ENCODE measurements at regions not wholly inside any gene's neighbourhood (a gene's known extent, or its start where the extent isn't known, plus 50 kb on each side); places are given as distances from the start of the nearest gene placed in this dataset.

- no peak for DNase-seq (ENCODE audit: low read depth)
Observed at GRCh38 chr15:39347453-39347852, 233.4 kb upstream of the THBS1 start.

GRCh38 chr15:39350785-39351184 is 230.1 kb upstream of the THBS1 start:
- no peak for DNase-seq (ENCODE audit: low read depth)

- DNase-seq (ENCODE audit: low read depth), result no peak
Observed at GRCh38 chr15:39354189-39354588, 226.7 kb upstream of the THBS1 start.

- no peak for DNase-seq (ENCODE audit: low read depth)
Observed at GRCh38 chr15:39357480-39358268, 223.2 kb upstream of the THBS1 start.

GRCh38 chr15:39358441-39359041 is 222.3 kb upstream of the THBS1 start:
- no peak for DNase-seq (ENCODE audit: low read depth)

- DNase-seq (ENCODE audit: low read depth), result no peak
Observed at GRCh38 chr15:39359771-39360170, 221.1 kb upstream of the THBS1 start.

- no peak for DNase-seq (ENCODE audit: low read depth)
Observed at GRCh38 chr15:39360452-39360851, 220.4 kb upstream of the THBS1 start.

GRCh38 chr15:39361497-39361896 is 219.4 kb upstream of the THBS1 start:
- DNase-seq (ENCODE audit: low read depth), result no peak

GRCh38 chr15:39362821-39363561 is 217.9 kb upstream of the THBS1 start:
- no peak for DNase-seq (ENCODE audit: low read depth)

GRCh38 chr15:39363761-39364586 is 216.9 kb upstream of the THBS1 start:
- DNase-seq (ENCODE audit: low read depth), result no peak

- DNase-seq (ENCODE audit: low read depth), result no peak
Observed at GRCh38 chr15:39364721-39365120, 216.2 kb upstream of the THBS1 start.

GRCh38 chr15:39365161-39365560 is 215.7 kb upstream of the THBS1 start:
- no peak for DNase-seq (ENCODE audit: low read depth)

GRCh38 chr15:39365873-39366272 is 215.0 kb upstream of the THBS1 start:
- DNase-seq (ENCODE audit: low read depth), result no peak

GRCh38 chr15:39367596-39367995 is 213.3 kb upstream of the THBS1 start:
- DNase-seq (ENCODE audit: low read depth), result no peak

- DNase-seq (ENCODE audit: low read depth), result no peak
Observed at GRCh38 chr15:39369768-39370167, 211.1 kb upstream of the THBS1 start.

- DNase-seq (ENCODE audit: low read depth), result no peak
Observed at GRCh38 chr15:39376371-39376909, 204.4 kb upstream of the THBS1 start.

GRCh38 chr15:39381517-39381916 is 199.4 kb upstream of the THBS1 start:
- DNase-seq (ENCODE audit: low read depth), result no peak

GRCh38 chr15:39388118-39388517 is 192.8 kb upstream of the THBS1 start:
- no peak for DNase-seq (ENCODE audit: low read depth)

GRCh38 chr15:39391230-39391629 is 189.6 kb upstream of the THBS1 start:
- DNase-seq (ENCODE audit: low read depth), result no peak

- no peak for DNase-seq (ENCODE audit: low read depth)
Observed at GRCh38 chr15:39392469-39393047, 188.3 kb upstream of the THBS1 start.

GRCh38 chr15:39393575-39394335 is 187.1 kb upstream of the THBS1 start:
- DNase-seq (ENCODE audit: low read depth), result no peak
